HCT116 (cell line): ENCODE measurements at regions not wholly inside any gene's neighbourhood (a gene's known extent, or its start where the extent isn't known, plus 50 kb on each side); places are given as distances from the start of the nearest gene placed in this dataset.

Source experiments
- ATAC-seq: fragments of 200-7000 bp; cut with Tn5 transposase; 2 replicates; pipeline ENCODE4 v1.9.1; 2020; ENCODE audit warnings: mild to moderate bottlenecking, moderate library complexity
- BruUV-seq: library from RNA; stranded (reverse); fragments of 400-500 nt; replicated peaks from 2 replicates; lab custom pipeline; 2021; lab: Mats Ljungman, UMichigan
- CTCF ChIA-PET: fragments of 300-600 bp; sonication (Branson Sonifier 250); formaldehyde crosslinking; loops from one replicate; lab custom pipeline; 2021; ENCODE audit warnings: antibody characterized with exemption; lab: Charles Lee
- POLR2A ChIA-PET: fragments of 300-600, 350-600 bp; sonication (Branson Sonifier 250); formaldehyde crosslinking; loops from one replicate; lab custom pipeline; 2021; ENCODE audit warnings: antibody characterized with exemption; lab: Charles Lee
- RAD21 ChIA-PET, 2 experiments: fragments of 300-600 bp; sonication (Branson Sonifier 250); formaldehyde crosslinking; loops; one replicate each; lab custom pipeline; 2023; ENCODE audit warnings: low total read pairs in 2 of 2; ENCODE audit not compliant: uncharacterized antibody in 2 of 2, unreplicated experiment in 2 of 2, low non-redundant PET in 1 of 2; lab: Charles Lee
- DNase-seq: peaks from one replicate; pipeline ENCODE4 v3.0.0-alpha.2; 2010; ENCODE audit warnings: low read depth, low spot score
- H2AFZ ChIP-seq: fragments of 200-600 bp; shearing (Covaris generic), sonication (generic); 2 replicates; pipeline ENCODE4 v1.6.1; 2017; ENCODE audit warnings: low read depth, mixed run types, mixed read lengths, antibody characterized with exemption, low read length; ENCODE audit not compliant: poor library complexity, severe bottlenecking
- H3K27ac ChIP-seq: 2 replicates; pipeline ENCODE4 v1.5.1; 2012; ENCODE audit warnings: low read depth, low read length
- H3K27me3 ChIP-seq: fragments of 200-600 bp; sonication (generic); 2 replicates; pipeline ENCODE4 v1.6.1; 2016; ENCODE audit warnings: mixed run types, low read length, mixed read lengths; ENCODE audit not compliant: insufficient read depth
- H3K36me3 ChIP-seq, 2 experiments: fragments of 200-500 bp in 1 of 2; fragments of 200-600 bp in 1 of 2; sonication (Bioruptor generic) in 1 of 2; sonication (generic) in 1 of 2; 2 replicates each; pipeline versions ENCODE4 v1.5.1 to v1.6.1; 2014 to 2016; ENCODE audit warnings: low read length in 2 of 2, inconsistent platforms in 1 of 2, mixed read lengths in 1 of 2, mixed run types in 1 of 2; ENCODE audit not compliant: insufficient read depth in 2 of 2, control insufficient read depth in 1 of 2
- H3K4me1 ChIP-seq, 2 experiments: fragments of 200-600 bp in 1 of 2; sonication (generic) in 1 of 2; 2 replicates each; pipeline versions ENCODE4 v1.5.1 to v1.6.1; 2012 to 2017; ENCODE audit warnings: low read length in 2 of 2, inconsistent platforms in 1 of 2, mild to moderate bottlenecking in 1 of 2, mixed read lengths in 1 of 2, mixed run types in 1 of 2, moderate library complexity in 1 of 2; ENCODE audit not compliant: insufficient read depth in 2 of 2, control insufficient read depth in 1 of 2
- H3K4me2 ChIP-seq: fragments of 200-600 bp; sonication (generic); 2 replicates; pipeline ENCODE4 v1.6.1; 2017; ENCODE audit warnings: mixed run types, low read length, mixed read lengths
- H3K4me3 ChIP-seq, 2 experiments: fragments of 200-600 bp in 1 of 2; sonication (generic) in 1 of 2; replicated peaks in 1 of 2; 2 replicates each; pipeline ENCODE4 v1.5.1; 2011 to 2016; ENCODE audit warnings: low read length in 2 of 2, control low read depth in 1 of 2, low read depth in 1 of 2, mild to moderate bottlenecking in 1 of 2, mixed read lengths in 1 of 2, mixed run types in 1 of 2
- H3K79me2 ChIP-seq: fragments of 200-600 bp; sonication (generic); 2 replicates; pipeline ENCODE4 v1.6.1; 2017; ENCODE audit warnings: mild to moderate bottlenecking, mixed run types, low read length, moderate library complexity, mixed read lengths; ENCODE audit not compliant: insufficient read depth
- H3K9ac ChIP-seq: fragments of 200-600 bp; sonication (generic); 2 replicates; pipeline ENCODE4 v1.6.1; 2016; ENCODE audit warnings: low read length, mixed read lengths
- H3K9me2 ChIP-seq: fragments of 200-600 bp; sonication (generic), shearing (Covaris generic); 2 replicates; pipeline ENCODE4 v1.6.1; 2017; ENCODE audit warnings: mixed run types, mild to moderate bottlenecking, moderate library complexity; ENCODE audit not compliant: insufficient read depth
- H3K9me3 ChIP-seq, 2 experiments: fragments of 200-500 bp in 1 of 2; fragments of 200-600 bp in 1 of 2; sonication (Bioruptor generic) in 1 of 2; sonication (generic) in 1 of 2; 2 replicates each; pipeline ENCODE4 v1.6.1; 2014 to 2017; ENCODE audit warnings: low read length in 2 of 2, mixed read lengths in 2 of 2, inconsistent platforms in 1 of 2, low read depth in 1 of 2, mild to moderate bottlenecking in 1 of 2, mixed run types in 1 of 2, moderate library complexity in 1 of 2; ENCODE audit not compliant: control insufficient read depth in 1 of 2, insufficient read depth in 1 of 2
- H4K20me1 ChIP-seq: fragments of 200-600 bp; sonication (generic), shearing (Covaris generic); 2 replicates; pipeline ENCODE4 v1.6.1; 2017; ENCODE audit warnings: mixed run types, mild to moderate bottlenecking, moderate library complexity; ENCODE audit not compliant: insufficient read depth
- CBX3 ChIP-seq: IDR thresholded peaks from 2 replicates; pipeline ENCODE4 v1.6.1; 2012; ENCODE audit warnings: low read depth
- CEBPB ChIP-seq: IDR thresholded peaks from 2 replicates; pipeline ENCODE4 v1.6.1; 2012; ENCODE audit warnings: low read depth
- CTCF ChIP-seq, 3 experiments: fragments of 200-600 bp in 1 of 3; sonication (generic) in 1 of 3; IDR thresholded peaks in 2 of 3; conservative IDR thresholded peaks in 1 of 3; 2 replicates each; pipeline ENCODE4 v1.5.1; 2012 to 2017; ENCODE audit warnings: low read depth in 2 of 3, low read length in 2 of 3, antibody characterized with exemption in 1 of 3, borderline replicate concordance in 1 of 3, control low read depth in 1 of 3, mild to moderate bottlenecking in 1 of 3, mixed read lengths in 1 of 3, mixed run types in 1 of 3, moderate library complexity in 1 of 3; ENCODE audit not compliant: insufficient read depth in 1 of 3
- EGR1 ChIP-seq: IDR thresholded peaks from 2 replicates; pipeline ENCODE4 v1.6.1; 2012; ENCODE audit warnings: low read depth
- EZH2phosphoT487 ChIP-seq: fragments of 200-600 bp; IDR thresholded peaks from 2 replicates; pipeline ENCODE4 v1.6.1; 2018; ENCODE audit warnings: antibody characterized with exemption, borderline replicate concordance
- JUND ChIP-seq: IDR thresholded peaks from 2 replicates; pipeline ENCODE4 v1.6.1; 2012
- SP1 ChIP-seq: IDR thresholded peaks from 2 replicates; pipeline ENCODE4 v1.6.1; 2012; ENCODE audit warnings: low read depth
- TCF7L2 ChIP-seq: IDR thresholded peaks from 2 replicates; pipeline ENCODE4 v1.7.0; 2011; ENCODE audit warnings: borderline replicate concordance, inconsistent platforms; ENCODE audit not compliant: insufficient read depth, insufficient read length; ENCODE audit errors: extremely low read depth
- YY1 ChIP-seq: IDR thresholded peaks from 2 replicates; pipeline ENCODE4 v1.6.1; 2011; ENCODE audit warnings: low read length, low read depth, moderate library complexity, mild to moderate bottlenecking; ENCODE audit not compliant: insufficient replicate concordance; ENCODE audit errors: extremely low read depth
- ZBTB33 ChIP-seq: IDR thresholded peaks from 2 replicates; pipeline ENCODE4 v1.6.1; 2011; ENCODE audit warnings: mild to moderate bottlenecking, low read length, moderate library complexity; ENCODE audit not compliant: insufficient replicate concordance; ENCODE audit errors: extremely low read depth
- ZFX ChIP-seq: fragments of 450-650 bp; IDR thresholded peaks from 2 replicates; pipeline ENCODE4 v1.6.1; 2017
- intact Hi-C: fragments of 100-400 bp; cut with micrococcal nuclease; formaldehyde crosslinking; loops from 2 replicates; pipeline ENCODE4 v1.10.0; 2022
- TF ChIP-seq, protein P1 (sequence below): IDR thresholded peaks from 2 replicates; pipeline ENCODE4 v1.6.1; 2012

DNA sequence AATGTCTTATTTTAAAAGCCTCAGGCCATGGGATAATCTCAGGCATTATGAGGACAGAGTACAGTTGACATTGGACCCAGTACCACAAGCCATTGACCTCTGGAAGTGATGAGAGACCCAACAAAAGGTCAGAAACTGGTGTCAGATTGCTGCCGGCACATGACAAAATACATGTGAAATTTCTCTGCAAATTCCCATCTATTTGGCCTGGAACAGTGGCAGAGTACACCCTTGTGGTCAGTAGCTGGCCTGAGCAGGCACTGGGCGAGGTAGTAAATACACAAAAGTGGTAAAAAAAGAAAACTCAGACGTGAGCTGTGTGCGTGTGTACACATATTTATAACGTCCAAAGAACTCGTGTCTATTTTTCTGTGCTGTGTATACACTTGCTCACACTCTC is 155.5 kb downstream of the DHX15 start:
- Histone ChIP-seq H3K9ac (no peak overlapping the region), H3K9me3 (no peaks in the 10 kb centered on the region), H3K4me3 (no peak overlapping the region), H3K4me2 (no peak overlapping the region), H3K4me1 (no peaks in the 10 kb centered on the region), H3K27me3 (peaks cover 17% of the 10 kb centered on the region), H4K20me1 (no peaks in the 10 kb centered on the region), H2AFZ (no peak overlapping the region), H3K27ac (no peak overlapping the region), H3K9me2 (no peaks in the 10 kb centered on the region), H3K79me2 (no peaks in the 10 kb centered on the region), H3K36me3 (no peaks in the 10 kb centered on the region)
- BruUV-seq, result no TSS peak
- POLR2A ChIA-PET, result no interaction called here
- no peak for DNase-seq
- CTCF ChIA-PET, result no interaction called here
- no peak for ATAC-seq
- RAD21 ChIA-PET, result no interaction called here
- intact Hi-C loops, result no loop called here
- TF ChIP-seq, protein P1, sequence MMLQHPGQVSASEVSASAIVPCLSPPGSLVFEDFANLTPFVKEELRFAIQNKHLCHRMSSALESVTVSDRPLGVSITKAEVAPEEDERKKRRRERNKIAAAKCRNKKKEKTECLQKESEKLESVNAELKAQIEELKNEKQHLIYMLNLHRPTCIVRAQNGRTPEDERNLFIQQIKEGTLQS, result no peak
- TF ChIP-seq TCF7L2, result no peak
- no peak for TF ChIP-seq ZFX
- TF ChIP-seq CTCF (IDR thresholded peaks at IDR 0.05 in 2 of 3, conservative IDR thresholded peaks at IDR 0.05 in 1 of 3; ENCODE audit: borderline replicate concordance in 1 of 3, insufficient read depth in 1 of 3, low read depth in 2 of 3, low read length in 2 of 3), result no peak
- no peak for TF ChIP-seq ZBTB33
- no peak for TF ChIP-seq JUND
- no peak for TF ChIP-seq YY1
- TF ChIP-seq EZH2phosphoT487, result no peak
- no peak for TF ChIP-seq EGR1
- no peak for TF ChIP-seq CEBPB
- no peak for TF ChIP-seq CBX3
- TF ChIP-seq SP1, result no peak
